OCI-LY3 (cell line): ENCODE measurements at regions not wholly inside any gene's neighbourhood (a gene's known extent, or its start where the extent isn't known, plus 50 kb on each side); places are given as distances from the start of the nearest gene placed in this dataset.

Source experiments
- EZH2phosphoT487 ChIP-seq: fragments of 200-600 bp; shearing (Covaris generic); IDR thresholded peaks from 2 replicates; pipeline ENCODE4 v1.6.1; 2018; ENCODE audit warnings: antibody characterized with exemption, mixed run types, low read depth
- TF ChIP-seq, protein P1 (sequence below): fragments of 200-600, 300-600 bp; sonication (generic); IDR thresholded peaks from 2 replicates; pipeline ENCODE4 v1.5.1; 2014; ENCODE audit warnings: antibody characterized with exemption, low read length, low read depth

DNA sequence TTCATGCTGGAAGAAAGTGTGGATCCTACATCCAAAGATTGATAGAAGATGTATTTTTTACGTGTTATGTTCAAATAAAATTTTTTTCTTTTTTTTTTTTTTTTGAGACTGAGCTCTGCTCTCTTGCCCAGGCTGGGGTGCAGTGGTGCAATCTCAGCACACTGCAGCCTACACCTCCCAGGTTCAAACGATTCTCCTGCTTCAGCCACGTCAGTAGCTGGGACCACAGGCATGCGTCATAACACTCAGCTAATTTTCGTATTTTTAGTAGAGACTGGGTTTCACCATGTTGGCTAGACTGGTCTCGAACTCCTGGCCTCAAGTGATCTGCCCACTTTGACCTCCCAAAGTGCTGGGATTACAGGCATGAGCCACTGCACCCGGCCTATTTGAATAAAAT lies 65.7 kb downstream of the KLF12 start:
- no peak for TF ChIP-seq EZH2phosphoT487
- TF ChIP-seq, protein P1, sequence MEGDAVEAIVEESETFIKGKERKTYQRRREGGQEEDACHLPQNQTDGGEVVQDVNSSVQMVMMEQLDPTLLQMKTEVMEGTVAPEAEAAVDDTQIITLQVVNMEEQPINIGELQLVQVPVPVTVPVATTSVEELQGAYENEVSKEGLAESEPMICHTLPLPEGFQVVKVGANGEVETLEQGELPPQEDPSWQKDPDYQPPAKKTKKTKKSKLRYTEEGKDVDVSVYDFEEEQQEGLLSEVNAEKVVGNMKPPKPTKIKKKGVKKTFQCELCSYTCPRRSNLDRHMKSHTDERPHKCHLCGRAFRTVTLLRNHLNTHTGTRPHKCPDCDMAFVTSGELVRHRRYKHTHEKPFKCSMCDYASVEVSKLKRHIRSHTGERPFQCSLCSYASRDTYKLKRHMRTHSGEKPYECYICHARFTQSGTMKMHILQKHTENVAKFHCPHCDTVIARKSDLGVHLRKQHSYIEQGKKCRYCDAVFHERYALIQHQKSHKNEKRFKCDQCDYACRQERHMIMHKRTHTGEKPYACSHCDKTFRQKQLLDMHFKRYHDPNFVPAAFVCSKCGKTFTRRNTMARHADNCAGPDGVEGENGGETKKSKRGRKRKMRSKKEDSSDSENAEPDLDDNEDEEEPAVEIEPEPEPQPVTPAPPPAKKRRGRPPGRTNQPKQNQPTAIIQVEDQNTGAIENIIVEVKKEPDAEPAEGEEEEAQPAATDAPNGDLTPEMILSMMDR, result no peak
